Left ventricle myocardium inferior (tissue), 1 donor: ENCODE measurements at regions not wholly inside any gene's neighbourhood (a gene's known extent, or its start where the extent isn't known, plus 50 kb on each side); places are given as distances from the start of the nearest gene placed in this dataset.

Experiments
- DNase-seq: peaks from one replicate; pipeline ENCODE4 v3.0.0-alpha.2; 2020
- H3K27ac ChIP-seq: fragments of 200-600 bp; replicated peaks from 2 replicates; pipeline ENCODE4 v1.8.0; 2021
- H3K27me3 ChIP-seq: fragments of 200-600 bp; 2 replicates; pipeline ENCODE4 v1.8.0; 2021; ENCODE audit warnings: low read depth
- H3K36me3 ChIP-seq: fragments of 200-600 bp; 2 replicates; pipeline ENCODE4 v1.8.0; 2021
- H3K4me1 ChIP-seq: fragments of 200-600 bp; 2 replicates; pipeline ENCODE4 v1.8.0; 2021
- H3K4me3 ChIP-seq: fragments of 200-600 bp; 2 replicates; pipeline ENCODE4 v1.8.0; 2021; ENCODE audit warnings: mild to moderate bottlenecking, moderate library complexity
- H3K9me3 ChIP-seq: fragments of 200-600 bp; replicated peaks from 2 replicates; pipeline ENCODE4 v1.8.0; 2021
- CTCF ChIP-seq: fragments of 200-600 bp; IDR thresholded peaks from 2 replicates; pipeline ENCODE4 v1.8.0; 2021; ENCODE audit warnings: antibody characterized with exemption, mild to moderate bottlenecking, borderline replicate concordance
- intact Hi-C: fragments of 100-400 bp; cut with micrococcal nuclease; formaldehyde crosslinking; loops from one replicate; pipeline ENCODE4 v1.11.0; 2022
- donor health status: DM: no; HTN: yes; CAD: no; lungs with severe emphysema.

- Histone ChIP-seq H3K4me3 (no peak overlapping the region), H3K4me1 (no peaks in the 10 kb centered on the region), H3K27ac (no peak overlapping the region), H3K36me3 (no peaks in the 10 kb centered on the region), H3K9me3 (no peaks in the 10 kb centered on the region), H3K27me3 (no peaks in the 10 kb centered on the region)
- intact Hi-C loops: no loop called here
- no peak for TF ChIP-seq CTCF
- no peak for DNase-seq
Measured at GRCh38 chr5:101811466-101811865, 484.6 kb downstream of the SLCO4C1 start.

- no peak for DNase-seq
- no peaks in the 10 kb centered on the region for H3K9me3 ChIP-seq
- intact Hi-C loops: no loop called here
- H3K36me3 ChIP-seq: no peaks in the 10 kb centered on the region
- no peak overlapping the region for H3K4me3 ChIP-seq
- no peaks in the 10 kb centered on the region for H3K4me1 ChIP-seq
- TF ChIP-seq CTCF: no peak
- H3K27ac ChIP-seq: no peak overlapping the region
- no peaks in the 10 kb centered on the region for H3K27me3 ChIP-seq
Measured at GRCh38 chr5:101806410-101806809, 489.7 kb downstream of the SLCO4C1 start.

DNA sequence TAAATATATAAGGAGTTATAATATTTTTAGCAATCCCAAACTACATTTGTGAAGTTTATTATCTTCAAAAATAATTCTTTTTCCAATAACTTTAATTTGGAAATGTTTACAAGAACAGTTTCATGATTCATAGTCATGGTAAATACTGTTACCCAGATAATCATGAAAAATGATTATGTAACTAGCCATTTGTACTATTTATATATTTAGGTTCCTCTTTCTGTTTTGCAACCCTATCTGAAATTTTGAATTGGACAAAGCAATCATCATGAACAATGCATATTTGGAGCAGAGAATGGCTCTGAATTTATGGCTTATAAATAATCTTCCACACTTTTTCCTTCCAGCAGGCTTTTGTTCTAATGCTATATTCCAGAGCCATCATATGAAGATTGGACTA lies 499.7 kb downstream of the SLCO4C1 start:
- no peaks in the 10 kb centered on the region for H3K36me3 ChIP-seq
- peaks cover 19% of the 10 kb centered on the region for H3K9me3 ChIP-seq
- TF ChIP-seq CTCF: no peak
- no peak overlapping the region for H3K4me3 ChIP-seq
- H3K4me1 ChIP-seq: no peaks in the 10 kb centered on the region
- H3K27ac ChIP-seq: no peak overlapping the region
- no peaks in the 10 kb centered on the region for H3K27me3 ChIP-seq
- no peak for DNase-seq
- intact Hi-C loops: no loop called here

DNA sequence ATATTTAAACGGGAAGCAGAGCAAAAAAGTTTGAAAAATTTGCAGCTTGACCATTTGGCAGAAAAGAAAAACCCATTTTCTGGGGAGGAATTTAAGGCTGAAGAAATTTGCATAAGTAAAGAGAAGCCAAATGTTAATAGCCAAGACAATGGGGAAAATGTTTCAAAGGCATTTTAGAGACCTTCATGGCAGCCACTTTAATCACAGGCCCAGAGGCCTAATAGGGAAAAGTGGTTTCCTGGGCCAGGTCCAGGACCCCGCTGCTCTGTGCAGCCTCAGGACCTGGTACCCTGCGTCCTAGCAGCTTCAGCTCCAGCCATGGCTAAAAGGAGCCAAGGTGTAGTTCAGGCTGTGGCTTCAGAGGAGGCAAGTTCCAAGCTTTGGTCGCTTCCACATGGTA lies 507.3 kb downstream of the SLCO4C1 start:
- DNase-seq: no peak
- peaks cover 3% of the 10 kb centered on the region for H3K27me3 ChIP-seq
- H3K9me3 ChIP-seq: peaks cover 5% of the 10 kb centered on the region
- no peak for TF ChIP-seq CTCF
- H3K36me3 ChIP-seq: no peaks in the 10 kb centered on the region
- H3K4me1 ChIP-seq: no peaks in the 10 kb centered on the region
- no peak overlapping the region for H3K27ac ChIP-seq
- intact Hi-C loops: no loop called here
- no peak overlapping the region for H3K4me3 ChIP-seq

DNA sequence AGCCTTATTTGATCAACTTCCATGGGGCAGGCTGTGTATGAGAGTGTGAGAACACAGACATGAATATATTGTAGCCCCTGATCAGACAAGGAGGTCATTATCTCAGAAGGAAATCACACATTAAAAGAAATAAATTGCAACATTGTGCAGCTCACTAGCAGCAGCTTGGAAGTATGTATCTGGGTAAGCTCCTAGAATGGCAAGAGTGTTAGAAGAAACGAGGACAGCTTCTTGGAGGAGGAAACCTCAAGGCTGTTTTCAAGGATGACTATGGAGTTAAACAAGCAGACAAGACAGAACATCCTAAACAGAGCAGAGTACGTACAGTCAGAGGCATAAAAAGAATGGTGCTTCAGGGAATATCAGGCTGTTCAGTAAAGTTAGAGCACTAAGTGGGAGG lies 511.0 kb downstream of the SLCO4C1 start:
- intact Hi-C loops: no loop called here
- peaks cover 3% of the 10 kb centered on the region for H3K27me3 ChIP-seq
- no peaks in the 10 kb centered on the region for H3K4me1 ChIP-seq
- H3K27ac ChIP-seq: no peak overlapping the region
- H3K4me3 ChIP-seq: no peak overlapping the region
- DNase-seq: no peak
- no peak for TF ChIP-seq CTCF
- H3K9me3 ChIP-seq: no peaks in the 10 kb centered on the region
- no peaks in the 10 kb centered on the region for H3K36me3 ChIP-seq
